UCSD-AML1 (cell line): ENCODE measurements at regions not wholly inside any gene's neighbourhood (a gene's known extent, or its start where the extent isn't known, plus 50 kb on each side); places are given as distances from the start of the nearest gene placed in this dataset.

Experiments
- DNase-seq: peaks from one replicate; lab custom pipeline; 2025; ENCODE audit not compliant: unreplicated experiment; lab: John Stamatoyannopoulos, UW

- DNase-seq, result no peak
Measured at GRCh38 chr1:30045304-30046090, 677.9 kb downstream of the MATN1 start.

DNA sequence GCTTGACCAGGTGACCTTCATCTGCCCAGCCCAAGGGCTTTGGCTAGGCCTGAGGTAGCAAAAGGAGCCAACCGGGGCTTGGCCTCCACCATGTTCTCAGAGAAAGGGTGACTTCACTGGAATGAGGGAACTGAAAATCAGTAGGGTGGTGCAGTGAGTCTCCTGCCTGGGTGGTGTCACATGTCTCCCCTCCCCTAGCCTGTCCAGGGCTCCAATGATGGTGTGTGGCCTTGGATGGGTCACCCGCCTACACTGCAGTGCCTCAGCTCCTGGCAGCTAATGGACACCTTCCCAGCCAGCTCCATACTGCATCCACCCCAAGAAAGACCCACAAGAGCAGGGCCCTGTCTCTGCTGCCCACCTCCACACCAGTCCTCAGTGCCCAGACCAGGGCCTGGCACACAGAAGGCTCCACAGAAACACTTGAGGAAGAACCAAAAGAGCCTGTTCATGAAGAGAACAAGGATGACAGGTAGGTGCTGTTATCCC is 678.7 kb downstream of the MATN1 start:
- no peak for DNase-seq

DNA sequence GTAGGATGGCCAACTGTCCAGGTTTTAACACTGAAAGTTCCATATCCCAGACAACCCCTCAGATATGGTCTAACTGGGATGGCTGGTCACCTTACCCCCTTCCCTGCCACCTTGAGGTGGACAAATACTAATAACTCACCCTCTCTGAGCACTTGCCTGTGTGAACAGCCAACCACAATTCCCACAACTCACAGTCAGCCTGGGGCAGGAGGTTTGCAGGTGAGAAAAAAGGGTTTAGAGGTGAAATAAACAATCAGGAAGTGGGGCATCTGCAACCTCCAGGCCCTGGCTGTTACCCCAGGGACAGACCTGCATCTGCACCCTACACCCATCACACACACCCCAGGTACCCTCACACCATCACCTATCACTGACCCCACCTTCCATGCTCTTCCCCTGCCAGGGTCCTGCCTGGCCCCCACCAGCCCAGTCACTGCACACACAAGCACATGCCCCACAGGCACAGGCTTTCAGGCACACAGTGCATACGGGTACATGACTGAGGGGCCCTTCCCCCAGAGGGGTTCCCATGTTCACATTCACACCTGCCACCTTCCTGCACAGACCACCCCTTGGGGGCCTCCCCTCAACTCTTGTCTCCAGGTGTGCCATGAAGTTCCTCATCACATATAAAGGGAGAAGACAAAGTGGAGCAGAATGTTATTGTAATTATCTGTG is 679.5 kb downstream of the MATN1 start:
- no peak for DNase-seq

- DNase-seq, result no peak
Measured at GRCh38 chr1:30043256-30043655, 680.1 kb downstream of the MATN1 start.

DNA sequence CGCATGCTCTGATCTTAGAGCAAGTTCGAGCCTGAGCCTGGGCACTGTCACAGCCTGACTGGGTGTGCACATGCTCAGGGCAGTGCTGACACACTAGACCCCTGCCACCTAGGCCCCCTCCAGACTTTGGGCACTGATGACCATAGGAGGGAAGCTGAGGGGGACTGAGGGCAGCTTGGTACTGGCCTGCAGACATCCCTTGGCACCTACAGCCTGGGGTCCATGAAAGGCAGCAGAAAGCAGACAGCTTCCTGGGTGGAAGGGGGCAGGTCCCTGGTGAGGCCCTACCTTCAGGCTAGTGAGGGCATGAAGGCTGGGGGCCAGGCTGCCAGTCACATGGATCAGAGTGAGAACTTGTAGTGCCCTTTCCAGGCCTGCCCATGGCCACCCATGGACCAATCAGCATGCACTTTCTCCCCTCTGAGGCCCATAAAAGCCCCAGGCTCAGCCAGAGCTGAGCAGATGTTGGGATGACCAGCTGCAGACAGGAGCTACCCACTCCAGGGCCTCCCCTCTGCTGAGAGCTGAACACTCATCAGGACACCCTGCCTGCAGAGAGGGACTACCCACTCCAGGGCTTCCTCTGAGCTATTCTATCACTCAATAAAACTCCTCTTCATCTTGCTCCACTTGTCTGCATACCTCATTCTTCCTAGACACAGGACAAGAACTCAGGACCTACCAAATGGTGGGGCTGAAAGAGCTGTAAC is 680.8 kb downstream of the MATN1 start:
- no peak for DNase-seq

DNA sequence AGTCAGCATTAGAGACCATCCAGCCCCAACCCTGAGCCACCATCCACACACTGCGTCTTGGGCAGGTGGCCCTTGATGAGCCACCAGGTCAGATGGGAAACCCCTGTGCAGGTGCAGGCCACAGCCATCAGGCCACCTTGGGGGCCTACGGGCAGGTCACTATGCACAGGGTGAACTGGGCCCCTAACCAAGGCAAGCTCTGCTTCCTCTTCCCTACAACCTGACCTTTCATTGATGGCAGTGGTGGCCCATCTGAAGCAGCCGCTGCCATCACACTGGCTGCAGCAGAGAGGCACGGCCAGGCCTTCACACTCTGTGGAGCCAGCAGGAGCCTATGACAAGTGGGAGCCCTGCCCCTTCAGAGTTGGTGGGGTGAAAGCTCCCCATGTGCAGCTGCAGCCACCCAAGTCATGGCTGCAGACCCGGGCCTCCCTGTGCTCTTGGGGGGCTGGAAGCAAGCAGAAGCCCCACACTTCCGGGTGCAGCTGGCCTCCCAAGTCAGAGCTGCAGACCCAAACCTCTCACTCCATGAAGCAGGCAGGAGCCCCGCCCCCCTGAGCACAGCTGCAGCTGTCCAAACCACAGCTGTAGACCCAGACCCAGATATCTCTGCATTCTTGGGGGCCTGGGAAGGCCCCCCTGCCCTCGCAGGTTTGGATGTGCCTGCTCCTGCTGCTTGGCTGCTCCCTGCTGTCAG is 681.5 kb downstream of the MATN1 start:
- no peak for DNase-seq

DNA sequence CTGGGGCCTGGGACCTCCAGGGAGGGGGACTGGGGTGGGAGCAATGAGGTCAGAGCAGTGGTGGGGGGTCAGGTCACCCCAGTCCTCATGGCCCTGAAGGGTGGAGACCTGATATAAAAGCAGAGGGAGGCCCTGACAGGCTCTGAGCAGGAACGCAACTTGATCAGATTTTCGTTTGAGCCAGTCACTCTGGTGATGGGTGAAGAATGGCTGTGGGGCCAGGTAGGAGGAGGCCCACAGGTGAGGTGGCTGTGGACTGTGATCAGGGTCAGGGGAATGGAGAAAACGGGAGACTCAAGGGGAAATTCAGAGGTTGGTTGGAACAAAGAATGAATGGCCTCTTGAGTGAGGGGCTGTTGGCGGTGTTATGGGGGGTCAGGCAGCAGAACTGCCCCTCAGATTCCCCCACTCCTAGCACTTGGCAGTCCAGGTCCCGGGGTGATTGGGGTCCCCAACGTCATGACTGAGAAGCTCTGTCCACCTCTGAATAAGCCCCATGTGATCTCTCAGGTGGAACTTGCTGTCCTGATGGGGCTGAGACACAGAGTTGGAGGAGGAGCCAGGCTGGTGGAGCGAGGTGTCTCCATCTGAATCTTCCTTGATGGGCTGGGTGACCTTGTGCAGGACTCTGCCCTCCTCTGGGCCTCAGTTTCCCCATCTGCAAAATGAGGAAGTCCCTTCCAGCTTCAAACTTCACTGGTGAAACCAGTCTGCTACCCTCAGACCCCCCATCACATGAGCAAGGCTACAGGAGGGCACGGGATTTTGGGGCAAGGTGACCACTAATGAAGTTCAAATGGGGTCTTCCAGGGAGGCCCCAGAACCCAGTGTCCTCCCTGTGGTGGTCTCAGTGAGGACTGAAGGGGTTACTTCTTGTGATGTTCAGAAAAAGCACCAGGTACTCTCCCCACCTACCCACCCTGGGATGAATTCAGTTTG is 683.0 kb downstream of the MATN1 start:
- no peak for DNase-seq

DNA sequence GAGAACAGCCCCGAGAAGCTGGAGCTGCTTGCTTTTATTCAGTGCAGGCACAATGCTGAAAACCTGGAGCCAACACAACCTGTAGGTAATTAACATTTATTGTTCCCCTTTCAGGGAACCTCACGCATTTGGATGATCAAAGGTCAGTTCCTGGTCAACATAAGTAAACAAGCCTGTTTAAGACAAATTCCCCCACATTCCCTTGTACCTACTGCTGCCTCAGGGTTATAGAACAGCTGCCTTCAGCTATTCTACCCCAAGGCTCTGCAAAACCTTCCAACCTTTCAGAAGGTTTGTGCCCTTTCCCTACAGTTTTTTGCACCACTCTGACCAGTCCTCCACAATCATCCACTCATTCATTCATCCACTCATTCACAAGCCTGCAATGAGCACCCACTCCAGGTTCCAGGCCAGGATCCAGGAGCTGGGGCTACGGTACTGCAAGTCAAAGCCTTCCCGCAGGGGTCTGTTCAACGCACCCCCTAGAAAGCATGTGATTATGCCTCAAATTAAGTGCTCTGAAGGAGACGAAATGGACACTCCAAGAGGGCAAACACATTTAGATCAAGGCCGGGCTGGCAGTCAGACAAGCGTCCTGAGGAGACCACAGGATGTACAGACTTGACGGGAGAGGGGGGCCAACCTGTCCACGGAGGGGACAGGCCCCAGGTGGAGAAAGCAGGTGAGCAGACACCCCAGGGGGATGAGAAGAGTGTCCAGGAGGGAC is 683.9 kb downstream of the MATN1 start:
- DNase-seq, result no peak

DNA sequence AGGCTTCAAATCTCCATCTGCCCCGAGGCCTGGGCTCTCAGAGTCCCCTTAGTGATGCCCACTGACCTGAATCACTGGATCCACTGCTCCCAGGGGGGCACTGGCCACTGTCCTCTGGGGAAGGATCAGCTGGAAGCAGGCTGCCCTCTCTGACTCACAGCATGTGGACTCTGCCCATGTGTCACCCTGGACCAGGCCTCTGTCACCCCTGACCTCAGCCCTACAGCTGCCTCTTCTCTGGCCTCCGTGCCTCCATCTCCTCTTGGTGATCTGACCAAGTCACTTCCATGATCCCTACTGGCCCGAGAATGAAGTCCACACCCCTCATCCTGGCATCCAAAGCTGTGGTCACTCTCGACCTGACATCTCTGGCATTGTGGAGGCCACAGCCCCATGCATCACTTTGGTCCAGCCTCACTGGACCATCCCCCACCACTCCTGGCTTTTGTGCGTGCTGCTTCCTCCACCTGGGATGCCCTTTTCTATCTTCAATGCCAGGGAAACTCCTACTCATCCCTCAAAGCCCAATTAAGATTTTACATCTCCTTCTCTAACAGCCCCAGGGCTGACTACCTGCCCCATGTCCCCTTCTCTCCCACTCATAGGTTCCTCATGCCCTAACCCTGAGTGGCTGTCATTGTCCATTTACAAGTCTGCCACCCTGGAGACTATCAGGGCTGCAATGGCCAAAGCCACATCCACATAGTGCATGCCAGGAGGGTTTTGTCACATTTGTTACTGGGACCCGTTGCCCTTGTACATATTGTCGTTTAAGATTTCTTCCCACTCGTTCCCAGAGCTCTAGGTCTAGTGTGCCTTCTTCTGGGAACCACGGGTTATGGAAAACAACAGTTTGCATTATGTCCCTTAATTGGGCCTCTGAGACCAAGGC is 685.0 kb downstream of the MATN1 start:
- no peak for DNase-seq

GRCh38 chr1:30037251-30038118 is 685.9 kb downstream of the MATN1 start:
- no peak for DNase-seq

DNA sequence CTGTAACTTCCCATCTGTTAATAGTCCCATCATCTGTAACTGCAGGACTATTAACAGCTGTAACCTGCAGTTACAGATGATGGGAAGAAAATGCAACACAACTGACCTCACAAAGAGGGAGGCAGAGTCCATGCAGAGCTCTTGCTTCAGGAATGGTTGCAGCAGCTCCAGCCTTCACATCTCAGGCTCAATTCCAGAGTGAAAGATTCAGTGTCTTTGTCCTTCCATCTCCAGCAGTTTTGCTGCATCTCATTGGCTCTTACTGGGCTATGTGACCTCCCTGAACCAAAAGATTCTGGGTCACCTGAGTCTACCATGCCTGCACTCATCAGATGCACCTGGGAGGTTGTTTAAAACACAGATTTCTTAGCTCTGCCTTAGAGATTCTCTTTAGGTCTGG is 686.7 kb downstream of the MATN1 start:
- no peak for DNase-seq

DNA sequence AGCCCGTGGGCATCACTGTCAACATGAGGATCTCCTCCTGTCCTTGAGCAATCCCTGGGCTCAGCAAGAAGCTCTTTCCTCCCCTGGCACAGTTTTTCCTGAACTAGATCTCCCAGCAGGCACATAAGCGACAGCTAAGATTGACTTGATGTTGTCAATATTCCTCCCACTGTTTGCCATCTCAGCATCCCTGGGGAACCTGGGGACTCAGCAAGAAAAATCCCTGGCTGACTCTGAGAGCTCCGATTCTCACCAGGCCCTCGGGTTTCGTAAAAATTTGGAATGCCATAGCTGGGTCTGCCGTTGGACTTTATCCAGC is 687.2 kb downstream of the MATN1 start:
- no peak for DNase-seq

GRCh38 chr1:30035522-30036228 is 687.7 kb downstream of the MATN1 start:
- DNase-seq, result no peak

- DNase-seq, result no peak
Measured at GRCh38 chr1:30034627-30035521, 688.5 kb downstream of the MATN1 start.

GRCh38 chr1:30034105-30034626 is 689.2 kb downstream of the MATN1 start:
- DNase-seq, result no peak
